ENCODE measurements at regions not wholly inside any gene's neighbourhood (a gene's known extent, or its start where the extent isn't known, plus 50 kb on each side); places are given as distances from the start of the nearest gene placed in this dataset.
"Not testable (repeated sequence)": the region's sequence is repeated elsewhere in the genome, so short reads cannot be mapped to it uniquely, and the experiment has no call there.

GRCh38 chr21:14646893-14647292 lies 100.8 kb upstream of the SAMSN1 start:
- Mint-ChIP-seq H3K36me3 (ENCODE audit: low read depth) (no peaks in the 10 kb centered on the region), H3K27ac (no peak overlapping the region), H3K4me3 (no peak overlapping the region), H3K27me3 (no peaks in the 10 kb centered on the region), H3K4me1 (ENCODE audit: low read depth) (no peaks in the 10 kb centered on the region), H3K9me3 (peaks cover 21% of the 10 kb centered on the region)

DNA sequence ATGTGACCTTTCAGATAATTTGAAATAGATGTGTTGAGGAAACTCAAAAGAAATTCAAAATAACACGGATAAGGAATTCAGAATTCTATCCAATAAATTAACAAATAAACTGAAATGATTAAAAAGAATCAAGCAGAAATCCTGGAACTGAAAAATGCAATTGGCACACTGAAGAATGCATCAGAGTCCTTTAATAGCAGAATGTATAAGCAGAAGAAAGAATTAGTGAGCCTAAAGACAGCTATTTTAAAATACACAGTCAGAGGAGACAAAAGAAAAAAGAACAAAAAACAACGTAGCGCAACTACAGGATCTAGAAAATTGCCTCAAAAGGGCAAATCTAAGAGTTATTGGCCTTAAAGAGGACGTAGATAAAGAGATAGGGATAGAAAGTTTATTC lies 99.6 kb upstream of the SAMSN1 start:
- Mint-ChIP-seq H3K27me3 (no peaks in the 10 kb centered on the region), H3K4me1 (ENCODE audit: low read depth) (no peaks in the 10 kb centered on the region), H3K4me3 (no peak overlapping the region), H3K36me3 (ENCODE audit: low read depth) (no peaks in the 10 kb centered on the region), H3K9me3 (peaks cover 21% of the 10 kb centered on the region), H3K27ac (no peak overlapping the region)

- Mint-ChIP-seq H3K27me3 (no peaks in the 10 kb centered on the region), H3K4me3 (no peak overlapping the region), H3K9me3 (peaks cover 9% of the 10 kb centered on the region), H3K4me1 (ENCODE audit: low read depth) (peaks cover 19% of the 10 kb centered on the region), H3K36me3 (ENCODE audit: low read depth) (no peaks in the 10 kb centered on the region), H3K27ac (no peak overlapping the region)
Measured at GRCh38 chr21:14632359-14632758, 86.2 kb upstream of the SAMSN1 start.

DNA sequence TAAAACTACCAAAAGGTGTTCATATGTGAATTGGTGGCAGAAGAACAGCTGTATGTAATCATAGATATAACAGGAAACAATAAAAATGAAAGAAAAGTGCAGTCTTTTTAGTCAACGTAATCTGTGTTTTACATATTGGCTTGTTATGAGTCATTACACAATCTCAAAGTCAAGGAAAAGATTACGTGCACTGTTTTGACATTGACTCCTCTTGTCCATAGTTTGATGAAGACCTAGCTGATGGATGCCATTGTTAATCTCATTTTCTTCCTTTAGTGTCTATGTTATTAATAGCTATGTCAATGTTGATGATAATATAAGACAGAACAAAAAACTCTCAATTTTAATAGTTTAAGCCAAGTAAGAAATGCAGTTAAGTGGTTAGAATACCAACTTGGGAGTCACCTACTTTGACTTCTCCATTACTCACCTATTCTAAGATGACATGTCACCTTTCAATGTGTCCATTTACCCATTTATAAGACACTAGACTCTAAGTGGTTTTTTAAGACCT lies 84.5 kb upstream of the SAMSN1 start:
- no peaks in the 10 kb centered on the region for H3K27me3 Mint-ChIP-seq
- peaks cover 19% of the 10 kb centered on the region for H3K4me1 Mint-ChIP-seq (ENCODE audit: low read depth)
- H3K36me3 Mint-ChIP-seq (ENCODE audit: low read depth), result no peaks in the 10 kb centered on the region
- peak overlapping the region; percentile 87 for H3K27ac Mint-ChIP-seq
- peaks cover 7% of the 10 kb centered on the region for H3K9me3 Mint-ChIP-seq
- peak overlapping the region; percentile 19 for H3K4me3 Mint-ChIP-seq

GRCh38 chr21:14629461-14629860 lies 83.3 kb upstream of the SAMSN1 start:
- H3K9me3 Mint-ChIP-seq, result peaks cover 7% of the 10 kb centered on the region
- no peaks in the 10 kb centered on the region for H3K27me3 Mint-ChIP-seq
- peaks cover 19% of the 10 kb centered on the region for H3K4me1 Mint-ChIP-seq (ENCODE audit: low read depth)
- H3K4me3 Mint-ChIP-seq, result no peak overlapping the region
- H3K36me3 Mint-ChIP-seq (ENCODE audit: low read depth), result no peaks in the 10 kb centered on the region
- no peak overlapping the region for H3K27ac Mint-ChIP-seq

DNA sequence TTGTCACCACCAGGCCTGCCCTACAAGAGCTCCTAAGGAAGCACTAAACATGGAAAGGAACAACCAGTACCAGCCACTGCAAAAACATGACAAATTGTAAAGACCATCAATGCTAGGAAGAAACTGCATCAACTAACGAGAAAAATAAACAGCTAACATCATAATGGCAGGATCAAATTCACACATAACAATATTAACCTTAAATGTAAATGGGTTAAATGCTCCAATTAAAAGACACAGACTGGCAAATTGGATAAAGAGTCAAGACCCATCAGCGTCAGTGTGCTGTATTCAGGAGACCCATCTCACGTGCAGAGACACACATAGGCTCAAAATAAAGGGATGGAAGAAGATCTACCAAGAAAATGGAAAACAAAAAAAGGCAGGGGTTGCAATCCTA lies 77.0 kb upstream of the SAMSN1 start:
- H3K27ac Mint-ChIP-seq, H3K4me3 Mint-ChIP-seq, H3K27me3 Mint-ChIP-seq: not testable (repeated sequence)
- Mint-ChIP-seq H3K4me1 (ENCODE audit: low read depth) (peaks cover 21% of the 10 kb centered on the region), H3K36me3 (ENCODE audit: low read depth) (peaks cover 19% of the 10 kb centered on the region), H3K9me3 (peaks cover 30% of the 10 kb centered on the region)

DNA sequence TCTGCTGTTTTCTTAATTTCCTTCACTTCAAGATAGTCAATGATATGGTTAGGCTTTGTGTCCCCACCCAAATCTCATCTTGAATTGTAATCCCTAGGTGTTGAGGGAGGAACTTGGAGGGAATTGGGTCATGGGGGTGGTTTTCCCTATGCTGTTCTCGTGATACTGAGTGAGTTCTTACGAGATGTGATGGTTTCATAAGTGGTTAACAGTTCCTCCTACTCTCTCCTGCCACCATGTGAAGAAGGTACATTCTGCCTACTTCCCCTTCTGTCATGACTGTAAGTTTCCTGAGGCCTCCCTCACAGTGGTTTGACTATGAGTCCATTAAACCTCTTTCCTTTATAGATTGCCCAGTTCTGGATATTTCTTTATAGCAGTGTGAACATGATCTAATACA lies 74.0 kb upstream of the SAMSN1 start:
- peaks cover 42% of the 10 kb centered on the region for H3K4me1 Mint-ChIP-seq (ENCODE audit: low read depth)
- H3K9me3 Mint-ChIP-seq, result peaks cover 27% of the 10 kb centered on the region
- no peaks in the 10 kb centered on the region for H3K27me3 Mint-ChIP-seq
- peaks cover 19% of the 10 kb centered on the region for H3K36me3 Mint-ChIP-seq (ENCODE audit: low read depth)
- no peak overlapping the region for H3K4me3 Mint-ChIP-seq
- H3K27ac Mint-ChIP-seq, result peak overlapping the region; percentile 59

- Mint-ChIP-seq H3K4me1 (ENCODE audit: low read depth) (peaks cover 42% of the 10 kb centered on the region), H3K36me3 (ENCODE audit: low read depth) (peaks cover 19% of the 10 kb centered on the region), H3K27me3 (no peaks in the 10 kb centered on the region), H3K27ac (no peak overlapping the region), H3K4me3 (no peak overlapping the region), H3K9me3 (peaks cover 17% of the 10 kb centered on the region)
Measured at GRCh38 chr21:14617871-14618270, 71.8 kb upstream of the SAMSN1 start.

DNA sequence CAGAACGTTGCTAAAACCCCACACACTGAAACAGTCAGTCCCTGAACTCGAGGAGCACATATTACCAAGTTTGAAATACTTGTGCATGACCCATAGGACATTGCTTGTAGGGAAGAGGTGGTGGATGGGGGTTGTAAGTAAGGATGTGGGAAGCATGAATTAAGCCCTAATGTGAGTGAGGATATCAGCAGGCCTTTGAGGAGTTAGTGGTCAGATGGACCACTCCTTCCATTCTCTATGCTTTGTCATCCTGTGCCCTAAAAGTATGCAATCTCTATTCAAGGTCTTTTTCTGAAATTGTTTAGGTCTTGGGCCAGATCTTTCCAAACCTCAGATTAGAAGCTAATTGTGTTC lies 70.9 kb upstream of the SAMSN1 start:
- Mint-ChIP-seq H3K4me3 (no peak overlapping the region), H3K9me3 (peaks cover 12% of the 10 kb centered on the region), H3K36me3 (ENCODE audit: low read depth) (peaks cover 14% of the 10 kb centered on the region), H3K4me1 (ENCODE audit: low read depth) (peaks cover 42% of the 10 kb centered on the region), H3K27ac (peak overlapping the region; percentile 85), H3K27me3 (no peaks in the 10 kb centered on the region)

- Mint-ChIP-seq H3K36me3 (ENCODE audit: low read depth) (peaks cover 16% of the 10 kb centered on the region), H3K4me1 (ENCODE audit: low read depth) (peaks cover 46% of the 10 kb centered on the region), H3K27ac (peak overlapping the region; percentile 85), H3K9me3 (peaks cover 12% of the 10 kb centered on the region), H3K4me3 (peak overlapping the region; percentile 18), H3K27me3 (no peaks in the 10 kb centered on the region)
Measured at GRCh38 chr21:14616380-14617039, 70.4 kb upstream of the SAMSN1 start.

GRCh38 chr21:14615359-14615974 lies 69.4 kb upstream of the SAMSN1 start:
- Mint-ChIP-seq H3K4me3 (no peak overlapping the region), H3K36me3 (ENCODE audit: low read depth) (peaks cover 19% of the 10 kb centered on the region), H3K27me3 (no peaks in the 10 kb centered on the region), H3K27ac (no peak overlapping the region), H3K9me3 (peaks cover 16% of the 10 kb centered on the region), H3K4me1 (ENCODE audit: low read depth) (peaks cover 48% of the 10 kb centered on the region)

- H3K4me3 Mint-ChIP-seq, result no peak overlapping the region
- H3K27me3 Mint-ChIP-seq, result no peaks in the 10 kb centered on the region
- peaks cover 7% of the 10 kb centered on the region for H3K36me3 Mint-ChIP-seq (ENCODE audit: low read depth)
- H3K4me1 Mint-ChIP-seq (ENCODE audit: low read depth), result peaks cover 42% of the 10 kb centered on the region
- H3K9me3 Mint-ChIP-seq, result peaks cover 6% of the 10 kb centered on the region
- H3K27ac Mint-ChIP-seq, result no peak overlapping the region
Measured at GRCh38 chr21:14614287-14614686, 68.2 kb upstream of the SAMSN1 start.

GRCh38 chr21:14613486-14614224 lies 67.5 kb upstream of the SAMSN1 start:
- H3K9me3 Mint-ChIP-seq, result peaks cover 6% of the 10 kb centered on the region
- no peak overlapping the region for H3K27ac Mint-ChIP-seq
- no peaks in the 10 kb centered on the region for H3K27me3 Mint-ChIP-seq
- peaks cover 39% of the 10 kb centered on the region for H3K4me1 Mint-ChIP-seq (ENCODE audit: low read depth)
- H3K36me3 Mint-ChIP-seq (ENCODE audit: low read depth), result peaks cover 6% of the 10 kb centered on the region
- no peak overlapping the region for H3K4me3 Mint-ChIP-seq

DNA sequence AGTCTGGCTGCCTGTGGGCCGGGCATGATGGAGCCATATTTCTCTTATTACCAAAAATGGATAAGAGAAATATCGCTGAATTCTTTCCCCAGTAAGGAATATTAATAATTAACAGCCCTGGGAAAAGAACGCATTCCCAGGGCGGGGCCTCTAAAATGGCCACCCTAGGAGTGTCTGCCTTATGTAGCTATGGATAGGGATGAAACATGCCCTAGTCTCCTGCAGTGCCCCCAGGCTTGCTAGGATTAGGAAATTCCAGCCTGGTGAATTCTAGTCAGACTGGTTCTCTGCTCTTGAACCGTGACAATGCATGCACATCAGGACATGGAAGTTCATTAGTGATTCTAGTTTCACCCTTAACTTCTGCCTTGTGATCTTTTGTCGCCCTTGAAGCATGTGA lies 64.0 kb upstream of the SAMSN1 start:
- not testable (repeated sequence) for H3K27me3 Mint-ChIP-seq; H3K36me3 Mint-ChIP-seq (ENCODE audit: low read depth); H3K9me3 Mint-ChIP-seq; H3K27ac Mint-ChIP-seq; H3K4me3 Mint-ChIP-seq
- H3K4me1 Mint-ChIP-seq (ENCODE audit: low read depth), result peaks cover 13% of the 10 kb centered on the region

DNA sequence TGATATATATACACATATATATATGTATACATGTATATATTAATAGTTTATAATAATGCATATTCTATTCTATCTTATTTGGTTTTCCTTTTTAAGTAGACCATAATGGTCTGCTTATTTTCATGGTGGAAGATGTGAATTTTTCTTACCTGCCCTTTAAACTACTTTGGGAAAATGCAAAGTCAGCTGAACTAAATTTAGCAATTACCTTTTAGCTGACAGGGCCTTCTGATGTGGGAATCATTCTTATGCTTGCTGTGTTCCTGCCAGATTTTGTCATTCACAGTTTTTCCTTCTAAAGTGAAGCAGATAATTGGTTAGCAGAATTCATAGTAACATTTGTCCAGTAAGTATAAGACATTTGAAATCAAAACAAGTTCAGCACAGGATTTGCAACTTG lies 63.2 kb upstream of the SAMSN1 start:
- H3K27ac Mint-ChIP-seq, result no peak overlapping the region
- H3K4me1 Mint-ChIP-seq (ENCODE audit: low read depth), result peaks cover 13% of the 10 kb centered on the region
- peaks cover 6% of the 10 kb centered on the region for H3K9me3 Mint-ChIP-seq
- H3K36me3 Mint-ChIP-seq (ENCODE audit: low read depth), result peaks cover 6% of the 10 kb centered on the region
- H3K4me3 Mint-ChIP-seq, result no peak overlapping the region
- no peaks in the 10 kb centered on the region for H3K27me3 Mint-ChIP-seq

Data from stimulated activated naive CD8-positive, alpha-beta T cell treated with anti-CD3 and anti-CD28 coated beads, Interleukin-15, Interleukin-2, amounts not matched to agents 100 ng/mL and 50 ng/mL, for 24 hours (primary cell).